Stomach (tissue), 4 donors: ENCODE measurements at regions not wholly inside any gene's neighbourhood (a gene's known extent, or its start where the extent isn't known, plus 50 kb on each side); places are given as distances from the start of the nearest gene placed in this dataset.

Experiments used
- CTCF ChIP-seq, 7 experiments: fragments of 450-650 bp in 4 of 7; fragments of 200-600 bp in 3 of 7; sonication (generic) in 3 of 7; IDR thresholded peaks; one replicate each; pipeline ENCODE4 v1.5.1; 2016 to 2019; ENCODE audit warnings: antibody characterized with exemption in 7 of 7, control low read depth in 2 of 7, mild to moderate bottlenecking in 1 of 7
- EP300 ChIP-seq: sonication (generic); formaldehyde crosslinking; IDR thresholded peaks from one replicate; pipeline ENCODE4 v1.6.1; 2017; ENCODE audit warnings: antibody characterized with exemption
- POLR2AphosphoS5 ChIP-seq, 3 donors: sonication (generic); formaldehyde crosslinking; IDR thresholded peaks; one replicate each; pipeline ENCODE4 v1.6.1; 2016; ENCODE audit warnings: antibody characterized with exemption in 3 of 3

GRCh38 chr5:62825623-62826220 lies 247.1 kb downstream of the LRRC70 start:
- no peak for TF ChIP-seq CTCF (IDR thresholded peaks at IDR 0.05)
- no peak for TF ChIP-seq EP300
- no peak for TF ChIP-seq POLR2AphosphoS5 (IDR thresholded peaks at IDR 0.05)
